BE2C (cell line): ENCODE measurements at regions not wholly inside any gene's neighbourhood (a gene's known extent, or its start where the extent isn't known, plus 50 kb on each side); places are given as distances from the start of the nearest gene placed in this dataset.

Experiments used
- DNase-seq: peaks from one replicate; pipeline ENCODE4 v3.0.0-alpha.2; 2020
- H3K27me3 ChIP-seq: fragments of 250-450 bp; sonication (Bioruptor Pico); 2 replicates; pipeline ENCODE4 v1.5.1; 2020; ENCODE audit warnings: mild to moderate bottlenecking
- H3K36me3 ChIP-seq: fragments of 250-450 bp; sonication (Bioruptor Pico); 2 replicates; pipeline ENCODE4 v1.5.1; 2020; ENCODE audit warnings: mild to moderate bottlenecking
- H3K4me1 ChIP-seq: fragments of 250-450 bp; sonication (Bioruptor Pico); 2 replicates; pipeline ENCODE4 v1.5.1; 2020
- H3K4me3 ChIP-seq: 2 replicates; pipeline ENCODE4 v1.5.1; 2011; ENCODE audit warnings: low read depth, low read length
- H3K9me3 ChIP-seq: fragments of 250-450 bp; sonication (Bioruptor Pico); 2 replicates; pipeline ENCODE4 v1.5.1; 2020
- CTCF ChIP-seq: IDR thresholded peaks from 2 replicates; pipeline ENCODE4 v1.5.1; 2012; ENCODE audit warnings: mild to moderate bottlenecking, low read depth, low read length

- Histone ChIP-seq H3K9me3 (no peaks in the 10 kb centered on the region), H3K4me3 (no peak overlapping the region), H3K4me1 (no peaks in the 10 kb centered on the region), H3K27me3 (no peaks in the 10 kb centered on the region), H3K36me3 (no peaks in the 10 kb centered on the region)
- no peak for DNase-seq
- TF ChIP-seq CTCF, result no peak
Observed at GRCh38 chr10:111835574-111835973, 348.0 kb downstream of the GPAM start.

DNA sequence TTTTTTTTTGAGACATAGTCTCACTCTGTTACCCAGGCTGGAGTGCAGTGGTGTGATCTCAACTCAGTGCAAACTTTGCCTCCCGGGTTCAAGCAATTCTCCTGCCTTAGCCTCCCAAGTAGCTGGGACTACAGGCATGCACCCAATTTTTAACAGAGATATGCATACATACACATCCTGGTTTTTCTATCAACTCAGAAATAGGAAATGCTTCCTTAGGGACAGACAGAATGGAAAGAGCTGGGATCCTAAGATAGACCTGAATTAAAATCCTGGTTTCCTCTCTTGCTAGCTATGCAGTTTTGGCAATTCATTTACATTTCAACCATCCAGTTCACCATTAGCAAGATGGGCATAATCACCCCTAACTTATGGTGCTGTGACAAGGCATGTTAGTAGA lies 347.5 kb downstream of the GPAM start:
- DNase-seq, result no peak
- Histone ChIP-seq H3K9me3 (no peaks in the 10 kb centered on the region), H3K36me3 (no peaks in the 10 kb centered on the region), H3K4me3 (no peak overlapping the region), H3K27me3 (no peaks in the 10 kb centered on the region), H3K4me1 (no peaks in the 10 kb centered on the region)
- no peak for TF ChIP-seq CTCF

DNA sequence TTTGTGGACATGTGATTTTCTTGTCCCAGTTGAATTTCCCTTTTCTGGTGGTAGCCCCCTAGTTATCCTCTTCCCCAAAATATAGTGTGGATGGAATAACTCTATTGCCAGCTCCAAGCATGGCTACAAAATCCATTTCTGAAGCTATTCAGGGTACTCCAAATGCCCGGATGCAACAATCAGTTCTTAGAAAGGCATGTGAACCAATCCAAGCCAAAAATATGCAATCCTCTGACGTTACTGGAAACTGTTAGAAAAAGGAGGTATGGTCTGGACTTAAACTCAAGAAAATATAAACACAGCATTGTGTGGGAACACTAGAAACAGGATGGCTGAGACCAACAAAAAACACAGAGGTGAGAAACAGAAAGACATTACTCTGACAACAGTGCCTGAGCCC lies 347.0 kb downstream of the GPAM start:
- Histone ChIP-seq H3K36me3 (no peaks in the 10 kb centered on the region), H3K4me1 (no peaks in the 10 kb centered on the region), H3K4me3 (no peak overlapping the region), H3K27me3 (no peaks in the 10 kb centered on the region), H3K9me3 (no peaks in the 10 kb centered on the region)
- no peak for DNase-seq
- no peak for TF ChIP-seq CTCF

- H3K4me1 ChIP-seq, result no peaks in the 10 kb centered on the region
- no peaks in the 10 kb centered on the region for H3K27me3 ChIP-seq
- TF ChIP-seq CTCF, result no peak
- no peak overlapping the region for H3K4me3 ChIP-seq
- no peaks in the 10 kb centered on the region for H3K9me3 ChIP-seq
- no peak for DNase-seq
- H3K36me3 ChIP-seq, result no peaks in the 10 kb centered on the region
Observed at GRCh38 chr10:111837086-111837485, 346.5 kb downstream of the GPAM start.

DNA sequence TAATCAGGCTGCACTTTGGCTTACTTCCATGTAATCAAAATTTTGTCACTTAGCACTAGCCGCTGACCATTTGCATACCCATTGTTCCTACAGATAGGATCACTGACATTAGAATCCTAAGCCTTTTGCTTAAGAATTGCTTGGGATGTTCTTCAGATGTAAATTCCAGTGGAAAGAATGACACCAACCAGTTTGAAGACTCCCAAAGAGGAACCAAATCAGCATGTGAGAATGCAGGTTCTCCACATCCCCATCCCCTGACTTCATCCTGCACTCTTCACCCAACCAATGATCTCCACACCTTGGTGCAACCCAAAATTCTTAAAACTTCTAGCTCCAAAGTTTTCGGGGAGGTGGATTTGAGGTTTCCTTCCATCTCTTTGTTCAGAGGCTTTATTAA lies 345.6 kb downstream of the GPAM start:
- H3K9me3 ChIP-seq, result no peaks in the 10 kb centered on the region
- no peaks in the 10 kb centered on the region for H3K36me3 ChIP-seq
- TF ChIP-seq CTCF, result no peak
- no peaks in the 10 kb centered on the region for H3K27me3 ChIP-seq
- H3K4me3 ChIP-seq, result no peak overlapping the region
- no peak for DNase-seq
- H3K4me1 ChIP-seq, result no peaks in the 10 kb centered on the region

GRCh38 chr10:111840546-111840945 lies 343.0 kb downstream of the GPAM start:
- Histone ChIP-seq H3K4me3 (no peak overlapping the region), H3K27me3 (no peaks in the 10 kb centered on the region), H3K36me3 (no peaks in the 10 kb centered on the region), H3K4me1 (no peaks in the 10 kb centered on the region), H3K9me3 (no peaks in the 10 kb centered on the region)
- no peak for DNase-seq
- no peak for TF ChIP-seq CTCF
